ENCODE measurements at regions not wholly inside any gene's neighbourhood (a gene's known extent, or its start where the extent isn't known, plus 50 kb on each side); places are given as distances from the start of the nearest gene placed in this dataset.

DNA sequence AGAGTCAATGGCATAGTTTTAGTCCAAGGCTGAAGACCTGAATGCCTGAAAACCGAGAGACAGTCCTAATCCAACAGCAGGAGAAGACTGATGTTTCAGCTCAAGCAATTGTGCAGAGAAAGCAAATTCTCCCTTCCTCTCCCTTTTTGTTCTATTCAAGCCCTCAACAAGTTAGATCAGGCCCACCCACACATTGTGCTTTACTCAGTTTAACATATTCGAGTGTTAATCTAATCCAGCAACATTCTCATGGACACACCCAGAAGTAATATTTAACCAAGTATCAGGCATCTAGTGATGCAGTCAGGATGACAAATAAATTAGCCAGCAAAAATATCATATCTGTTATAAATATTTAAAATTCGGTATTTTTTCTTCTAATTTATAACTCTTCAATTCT lies 261.1 kb downstream of the HDGFL1 start:
- Histone ChIP-seq H3K9me3 (no peaks in the 10 kb centered on the region), H3K27ac (no peak overlapping the region), H3K36me3 (no peaks in the 10 kb centered on the region), H3K4me1 (peaks cover 0 to 13% (median 7%) of the 10 kb centered on the region in 4 donors), H3K27me3 (no peaks in the 10 kb centered on the region), H3K4me3 (no peak overlapping the region)
- DNase-seq, result no peak
- TF ChIP-seq, protein P1, sequence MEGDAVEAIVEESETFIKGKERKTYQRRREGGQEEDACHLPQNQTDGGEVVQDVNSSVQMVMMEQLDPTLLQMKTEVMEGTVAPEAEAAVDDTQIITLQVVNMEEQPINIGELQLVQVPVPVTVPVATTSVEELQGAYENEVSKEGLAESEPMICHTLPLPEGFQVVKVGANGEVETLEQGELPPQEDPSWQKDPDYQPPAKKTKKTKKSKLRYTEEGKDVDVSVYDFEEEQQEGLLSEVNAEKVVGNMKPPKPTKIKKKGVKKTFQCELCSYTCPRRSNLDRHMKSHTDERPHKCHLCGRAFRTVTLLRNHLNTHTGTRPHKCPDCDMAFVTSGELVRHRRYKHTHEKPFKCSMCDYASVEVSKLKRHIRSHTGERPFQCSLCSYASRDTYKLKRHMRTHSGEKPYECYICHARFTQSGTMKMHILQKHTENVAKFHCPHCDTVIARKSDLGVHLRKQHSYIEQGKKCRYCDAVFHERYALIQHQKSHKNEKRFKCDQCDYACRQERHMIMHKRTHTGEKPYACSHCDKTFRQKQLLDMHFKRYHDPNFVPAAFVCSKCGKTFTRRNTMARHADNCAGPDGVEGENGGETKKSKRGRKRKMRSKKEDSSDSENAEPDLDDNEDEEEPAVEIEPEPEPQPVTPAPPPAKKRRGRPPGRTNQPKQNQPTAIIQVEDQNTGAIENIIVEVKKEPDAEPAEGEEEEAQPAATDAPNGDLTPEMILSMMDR (IDR thresholded peaks at IDR 0.05), result no peak
- no peak for TF ChIP-seq POLR2A (IDR thresholded peaks at IDR 0.05)
- no peak for TF ChIP-seq POLR2AphosphoS5 (IDR thresholded peaks at IDR 0.05)
- TF ChIP-seq EP300 (IDR thresholded peaks at IDR 0.05; ENCODE audit: low read depth), result no peak
- intact Hi-C loops (cut with DNase I; ENCODE audit: low total_unique reads) (no loop called here), in situ Hi-C loops (cut with MboI; ENCODE audit: low pct_ligation_motif_present in 1 of 4, low pct_unique_long_range_greater_than_20kb in 1 of 4, low sequenced_read_pairs in 3 of 4) (no loop called here)
- WGBS, 2 donors (ENCODE audit: low coverage in 1 of 2), result 62 to 75% methylated on average over 2 to 3 of the region's 3 CpGs

- H3K4me1 ChIP-seq, result peaks cover 0 to 6% (median 5%) of the 10 kb centered on the region in 4 donors
- TF ChIP-seq POLR2AphosphoS5 (IDR thresholded peaks at IDR 0.05) (no peak), EP300 (IDR thresholded peaks at IDR 0.05; ENCODE audit: low read depth) (no peak), POLR2A (IDR thresholded peaks at IDR 0.05) (no peak)
- TF ChIP-seq, protein P1 (IDR thresholded peaks at IDR 0.05), result no peak
- no peak for DNase-seq
- H3K27ac ChIP-seq, result no peak overlapping the region
- 55 to 57% methylated on average over 2 to 3 of the region's 3 CpGs for WGBS, 2 donors (ENCODE audit: low coverage in 1 of 2)
- no peaks in the 10 kb centered on the region for H3K27me3 ChIP-seq
- no peaks in the 10 kb centered on the region for H3K36me3 ChIP-seq
- no peak overlapping the region for H3K4me3 ChIP-seq
- intact Hi-C loops (cut with DNase I; ENCODE audit: low total_unique reads), result no loop called here
- in situ Hi-C loops (cut with MboI; ENCODE audit: low pct_ligation_motif_present in 1 of 4, low pct_unique_long_range_greater_than_20kb in 1 of 4, low sequenced_read_pairs in 3 of 4), result no loop called here
- H3K9me3 ChIP-seq, result peaks cover under 1 to 1% of the 10 kb centered on the region in 2 donors
Observed at GRCh38 chr6:22833191-22833590, 263.8 kb downstream of the HDGFL1 start.

DNA sequence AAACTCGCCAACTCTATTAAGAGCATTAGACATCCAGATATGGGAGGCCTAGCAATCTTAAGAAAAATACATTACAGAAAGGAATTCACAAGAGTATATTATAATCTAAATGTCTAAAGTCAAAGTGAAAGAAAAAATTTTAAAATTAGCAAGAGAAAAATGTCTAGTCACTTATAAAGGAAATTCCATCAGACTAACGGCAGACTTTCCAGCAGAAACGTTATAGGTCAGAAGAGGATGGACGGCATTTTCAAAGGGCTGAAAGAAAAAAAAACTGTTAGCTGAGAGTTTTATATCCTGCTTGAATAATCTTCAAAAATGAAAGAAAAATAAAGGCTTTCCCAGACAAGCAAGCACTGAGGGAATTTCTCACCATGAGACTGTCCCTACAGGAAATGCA lies 269.0 kb downstream of the HDGFL1 start:
- Histone ChIP-seq H3K4me1 (no peaks in the 10 kb centered on the region), H3K4me3 (no peak overlapping the region), H3K27ac (no peak overlapping the region), H3K36me3 (no peaks in the 10 kb centered on the region), H3K9me3 (peaks cover 10 to 14% of the 10 kb centered on the region in 2 donors), H3K27me3 (no peaks in the 10 kb centered on the region)
- intact Hi-C loops (cut with DNase I; ENCODE audit: low total_unique reads), result no loop called here
- in situ Hi-C loops (cut with MboI; ENCODE audit: low pct_ligation_motif_present in 1 of 4, low pct_unique_long_range_greater_than_20kb in 1 of 4, low sequenced_read_pairs in 3 of 4), result no loop called here
- WGBS, 2 donors (ENCODE audit: low coverage in 1 of 2), result 93 to 94% methylated on average over 4 of the region's 4 CpGs
- DNase-seq, result no peak
- no peak for TF ChIP-seq EP300 (IDR thresholded peaks at IDR 0.05; ENCODE audit: low read depth)
- TF ChIP-seq, protein P1 (IDR thresholded peaks at IDR 0.05), result no peak
- TF ChIP-seq POLR2AphosphoS5 (IDR thresholded peaks at IDR 0.05), result no peak
- no peak for TF ChIP-seq POLR2A (IDR thresholded peaks at IDR 0.05)

DNA sequence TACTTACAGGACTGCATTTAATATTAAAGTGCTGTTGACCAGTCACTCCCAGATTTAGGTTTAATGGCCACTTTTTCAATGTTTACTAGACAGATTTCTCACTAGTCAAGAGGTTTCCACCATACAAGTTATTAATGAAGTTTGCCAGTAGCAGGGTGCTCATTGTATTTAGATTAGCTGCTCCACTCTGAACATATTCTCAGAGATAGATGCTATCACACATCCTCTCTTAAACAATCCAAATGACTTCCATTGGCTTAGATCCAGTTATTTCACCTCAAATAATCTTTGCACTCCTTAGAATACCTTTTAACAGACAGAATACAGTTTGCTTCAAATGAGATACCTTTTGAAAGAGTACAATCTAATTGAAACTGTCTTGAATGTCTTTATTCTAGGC lies 276.1 kb downstream of the HDGFL1 start:
- no peaks in the 10 kb centered on the region for H3K36me3 ChIP-seq
- no peak for DNase-seq
- TF ChIP-seq POLR2AphosphoS5 (IDR thresholded peaks at IDR 0.05), result no peak
- TF ChIP-seq, protein P1 (IDR thresholded peaks at IDR 0.05), result no peak
- TF ChIP-seq EP300 (IDR thresholded peaks at IDR 0.05; ENCODE audit: low read depth), result no peak
- TF ChIP-seq POLR2A (IDR thresholded peaks at IDR 0.05), result no peak

More for the DNA sequence above, 276.1 kb downstream of the HDGFL1 start:
- Histone ChIP-seq H3K4me1 (no peaks in the 10 kb centered on the region), H3K27ac (no peak overlapping the region), H3K27me3 (no peaks in the 10 kb centered on the region), H3K4me3 (no peak overlapping the region), H3K9me3 (no peaks in the 10 kb centered on the region)
- in situ Hi-C loops (cut with MboI; ENCODE audit: low pct_ligation_motif_present in 1 of 4, low pct_unique_long_range_greater_than_20kb in 1 of 4, low sequenced_read_pairs in 3 of 4), result no loop called here
- intact Hi-C loops (cut with DNase I; ENCODE audit: low total_unique reads), result no loop called here

Measured in transverse colon (tissue), 4 donors.